Stimulated activated naive CD4-positive, alpha-beta T cell treated with Interleukin-2 at 50 U/mL for 16 hours (primary cell): ENCODE measurements at regions not wholly inside any gene's neighbourhood (a gene's known extent, or its start where the extent isn't known, plus 50 kb on each side); places are given as distances from the start of the nearest gene placed in this dataset.

Source experiments
- DNase-seq: peaks from one replicate; lab custom pipeline; 2025; lab: John Stamatoyannopoulos, UW

- DNase-seq, result no peak
Observed at GRCh38 chr5:109532773-109533364, 123.1 kb upstream of the PJA2 start.

- no peak for DNase-seq
Observed at GRCh38 chr5:109531262-109531661, 121.5 kb upstream of the PJA2 start.

GRCh38 chr5:109529987-109530386, 120.2 kb upstream of the PJA2 start:
- DNase-seq, result no peak

GRCh38 chr5:109529520-109529919, 119.7 kb upstream of the PJA2 start:
- no peak for DNase-seq

GRCh38 chr5:109524555-109524954, 114.8 kb upstream of the PJA2 start:
- DNase-seq, result no peak

GRCh38 chr5:109524026-109524425, 114.3 kb upstream of the PJA2 start:
- DNase-seq, result no peak

- no peak for DNase-seq
Observed at GRCh38 chr5:109522404-109522803, 112.6 kb upstream of the PJA2 start.

- DNase-seq, result no peak
Observed at GRCh38 chr5:109519416-109519815, 109.6 kb upstream of the PJA2 start.

- DNase-seq, result no peak
Observed at GRCh38 chr5:109516390-109516789, 106.6 kb upstream of the PJA2 start.

GRCh38 chr5:109511980-109512734, 102.4 kb upstream of the PJA2 start:
- no peak for DNase-seq

- DNase-seq, result no peak
Observed at GRCh38 chr5:109506556-109506955, 96.8 kb upstream of the PJA2 start.

GRCh38 chr5:109496112-109496511, 86.3 kb upstream of the PJA2 start:
- no peak for DNase-seq

GRCh38 chr5:109487753-109488420, 78.1 kb upstream of the PJA2 start:
- no peak for DNase-seq

GRCh38 chr5:109486200-109486804, 76.5 kb upstream of the PJA2 start:
- DNase-seq, result no peak

GRCh38 chr5:109485030-109485429, 75.3 kb upstream of the PJA2 start:
- no peak for DNase-seq

GRCh38 chr5:109484597-109484996, 74.8 kb upstream of the PJA2 start:
- DNase-seq, result no peak

GRCh38 chr5:109483395-109483971, 73.7 kb upstream of the PJA2 start:
- DNase-seq, result no peak

- DNase-seq, result no peak
Observed at GRCh38 chr5:109482748-109483147, 73.0 kb upstream of the PJA2 start.

GRCh38 chr5:109479260-109479860, 69.6 kb upstream of the PJA2 start:
- no peak for DNase-seq

- no peak for DNase-seq
Observed at GRCh38 chr5:109478830-109479229, 69.1 kb upstream of the PJA2 start.

GRCh38 chr5:109476292-109476691, 66.5 kb upstream of the PJA2 start:
- DNase-seq, result no peak
